Activated T-helper 1 cell treated with anti-CD3 and anti-CD28 coated beads, Interleukin-12 subunit alpha, Interleukin-12 subunit beta, Interleukin-2, Interleukin-4 antibody, amounts not matched to agents 30 ng/mL and 10 ng/mL and 1 ng/mL, durations not matched to agents 14 hours and 24 hours and 36 hours (primary cell): ENCODE measurements at regions not wholly inside any gene's neighbourhood (a gene's known extent, or its start where the extent isn't known, plus 50 kb on each side); places are given as distances from the start of the nearest gene placed in this dataset.
"Not testable (repeated sequence)": the region's sequence is repeated elsewhere in the genome, so short reads cannot be mapped to it uniquely, and the experiment has no call there.

Source experiments
- DNase-seq: peaks from one replicate; pipeline ENCODE4 v3.0.0; 2021; ENCODE audit warnings: low spot score
- H3K27ac Mint-ChIP-seq: one replicate; pipeline ENCODE4 v1.8.0; 2021; ENCODE audit warnings: mild to moderate bottlenecking, mixed read lengths
- H3K27me3 Mint-ChIP-seq: one replicate; pipeline ENCODE4 v1.8.0; 2022; ENCODE audit warnings: mild to moderate bottlenecking, moderate library complexity, mixed read lengths; ENCODE audit not compliant: insufficient read depth
- H3K36me3 Mint-ChIP-seq: one replicate; pipeline ENCODE4 v1.8.0; 2021; ENCODE audit warnings: low read depth, mixed read lengths
- H3K4me1 Mint-ChIP-seq: one replicate; pipeline ENCODE4 v1.8.0; 2021; ENCODE audit warnings: low read depth, mixed read lengths
- H3K4me3 Mint-ChIP-seq: one replicate; pipeline ENCODE4 v1.8.0; 2021; ENCODE audit warnings: mild to moderate bottlenecking, moderate library complexity, mixed read lengths
- H3K9me3 Mint-ChIP-seq: one replicate; pipeline ENCODE4 v1.8.0; 2021; ENCODE audit warnings: mixed read lengths
- intact Hi-C: fragments of 100-400 bp; cut with micrococcal nuclease; formaldehyde crosslinking; loops from one replicate; pipeline ENCODE4 v1.15.1; 2024

GRCh38 chr13:80897641-80898040, 556.7 kb upstream of the SPRY2 start:
- DNase-seq, H3K27me3 Mint-ChIP-seq, H3K4me1 Mint-ChIP-seq, intact Hi-C loops, H3K36me3 Mint-ChIP-seq, H3K27ac Mint-ChIP-seq, H3K4me3 Mint-ChIP-seq, H3K9me3 Mint-ChIP-seq: not testable (repeated sequence)

DNA sequence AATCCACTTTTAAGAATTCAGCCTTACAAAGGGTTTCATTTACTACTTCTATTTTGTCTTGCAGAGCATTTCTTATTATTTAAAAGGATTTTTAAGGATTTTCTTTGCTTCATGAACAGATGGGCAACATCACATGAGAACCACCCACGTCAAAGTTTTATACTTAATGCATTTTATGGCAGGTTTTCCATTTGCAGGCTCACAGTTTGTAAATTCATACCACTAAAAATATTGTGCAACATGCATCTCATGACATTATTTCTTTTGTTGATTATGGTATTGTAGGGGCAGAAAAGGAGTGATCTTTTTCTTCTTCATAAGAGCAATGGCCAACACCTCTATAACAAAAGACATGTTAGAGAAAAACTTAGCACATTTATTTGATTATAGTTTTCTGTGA, 554.0 kb upstream of the SPRY2 start:
- H3K36me3 Mint-ChIP-seq = no peaks in the 10 kb centered on the region
- intact Hi-C loops = no loop called here
- no peak overlapping the region for H3K27ac Mint-ChIP-seq
- H3K4me1 Mint-ChIP-seq = no peaks in the 10 kb centered on the region
- no peaks in the 10 kb centered on the region for H3K27me3 Mint-ChIP-seq
- no peak for DNase-seq
- H3K9me3 Mint-ChIP-seq = peaks cover 6% of the 10 kb centered on the region
- H3K4me3 Mint-ChIP-seq = no peak overlapping the region

GRCh38 chr13:80889829-80890228, 548.9 kb upstream of the SPRY2 start:
- no peak overlapping the region for H3K27ac Mint-ChIP-seq
- H3K4me3 Mint-ChIP-seq = no peak overlapping the region
- intact Hi-C loops = no loop called here
- no peak for DNase-seq
- no peaks in the 10 kb centered on the region for H3K4me1 Mint-ChIP-seq
- H3K27me3 Mint-ChIP-seq = no peaks in the 10 kb centered on the region
- H3K9me3 Mint-ChIP-seq = peaks cover 13% of the 10 kb centered on the region
- no peaks in the 10 kb centered on the region for H3K36me3 Mint-ChIP-seq

GRCh38 chr13:80888390-80888789, 547.5 kb upstream of the SPRY2 start:
- DNase-seq = no peak
- Mint-ChIP-seq H3K27me3 (no peaks in the 10 kb centered on the region), H3K4me3 (no peak overlapping the region), H3K4me1 (no peaks in the 10 kb centered on the region), H3K9me3 (peaks cover 13% of the 10 kb centered on the region), H3K36me3 (no peaks in the 10 kb centered on the region), H3K27ac (no peak overlapping the region)
- intact Hi-C loops = no loop called here

- H3K4me1 Mint-ChIP-seq = no peaks in the 10 kb centered on the region
- no peak for DNase-seq
- H3K27ac Mint-ChIP-seq = no peak overlapping the region
- no peaks in the 10 kb centered on the region for H3K36me3 Mint-ChIP-seq
- no peak overlapping the region for H3K4me3 Mint-ChIP-seq
- H3K27me3 Mint-ChIP-seq = no peaks in the 10 kb centered on the region
- peaks cover 13% of the 10 kb centered on the region for H3K9me3 Mint-ChIP-seq
- intact Hi-C loops = no loop called here
These were observed 543.3 kb upstream of the SPRY2 start for GRCh38 chr13:80884056-80884785.

GRCh38 chr13:80883545-80883944, 542.6 kb upstream of the SPRY2 start:
- Mint-ChIP-seq H3K9me3 (peaks cover 13% of the 10 kb centered on the region), H3K4me1 (no peaks in the 10 kb centered on the region), H3K36me3 (no peaks in the 10 kb centered on the region), H3K4me3 (no peak overlapping the region), H3K27me3 (no peaks in the 10 kb centered on the region), H3K27ac (no peak overlapping the region)
- no peak for DNase-seq
- intact Hi-C loops = no loop called here

- no peak for DNase-seq
- Mint-ChIP-seq H3K27me3 (no peaks in the 10 kb centered on the region), H3K4me1 (no peaks in the 10 kb centered on the region), H3K27ac (no peak overlapping the region), H3K4me3 (no peak overlapping the region), H3K36me3 (no peaks in the 10 kb centered on the region), H3K9me3 (peaks cover 6% of the 10 kb centered on the region)
- intact Hi-C loops = no loop called here
These were observed 541.1 kb upstream of the SPRY2 start for GRCh38 chr13:80881942-80882445.

- intact Hi-C loops = no loop called here
- no peak overlapping the region for H3K4me3 Mint-ChIP-seq
- H3K4me1 Mint-ChIP-seq = no peaks in the 10 kb centered on the region
- no peak for DNase-seq
- no peaks in the 10 kb centered on the region for H3K36me3 Mint-ChIP-seq
- no peaks in the 10 kb centered on the region for H3K27me3 Mint-ChIP-seq
- H3K27ac Mint-ChIP-seq = no peak overlapping the region
- peaks cover 6% of the 10 kb centered on the region for H3K9me3 Mint-ChIP-seq
These were observed 540.6 kb upstream of the SPRY2 start for GRCh38 chr13:80881495-80881894.

GRCh38 chr13:80881034-80881433, 540.1 kb upstream of the SPRY2 start:
- no peaks in the 10 kb centered on the region for H3K36me3 Mint-ChIP-seq
- no peaks in the 10 kb centered on the region for H3K27me3 Mint-ChIP-seq

DNA sequence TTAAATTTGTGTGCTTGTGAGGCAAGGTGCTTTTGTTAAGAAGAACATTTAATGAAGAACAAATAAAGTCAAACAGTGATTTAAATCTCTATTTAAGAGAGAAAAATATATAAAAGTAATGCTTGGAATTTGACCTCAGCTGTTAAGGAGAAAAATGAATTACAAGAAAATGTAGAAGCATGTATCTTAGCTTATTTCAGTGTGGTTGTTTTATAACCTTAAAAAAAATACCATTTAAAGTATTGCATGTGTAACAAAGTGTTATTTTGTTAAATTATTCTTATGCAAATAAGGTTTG, 537.0 kb upstream of the SPRY2 start:
- H3K9me3 Mint-ChIP-seq = no peaks in the 10 kb centered on the region
- H3K4me3 Mint-ChIP-seq = no peak overlapping the region
- intact Hi-C loops = no loop called here
- H3K4me1 Mint-ChIP-seq = no peaks in the 10 kb centered on the region
- no peak for DNase-seq
- H3K36me3 Mint-ChIP-seq = no peaks in the 10 kb centered on the region
- H3K27ac Mint-ChIP-seq = no peak overlapping the region
- no peaks in the 10 kb centered on the region for H3K27me3 Mint-ChIP-seq

More at GRCh38 chr13:80881034-80881433, 540.1 kb upstream of the SPRY2 start:
- no peak overlapping the region for H3K27ac Mint-ChIP-seq
- peaks cover 4% of the 10 kb centered on the region for H3K9me3 Mint-ChIP-seq
- intact Hi-C loops = no loop called here
- no peaks in the 10 kb centered on the region for H3K4me1 Mint-ChIP-seq
- H3K4me3 Mint-ChIP-seq = no peak overlapping the region
- no peak for DNase-seq

GRCh38 chr13:80877209-80877943, 536.5 kb upstream of the SPRY2 start:
- no peaks in the 10 kb centered on the region for H3K27me3 Mint-ChIP-seq
- no peak overlapping the region for H3K4me3 Mint-ChIP-seq
- DNase-seq = no peak
- no peak overlapping the region for H3K27ac Mint-ChIP-seq
- intact Hi-C loops = no loop called here
- H3K9me3 Mint-ChIP-seq = no peaks in the 10 kb centered on the region
- H3K4me1 Mint-ChIP-seq = no peaks in the 10 kb centered on the region
- H3K36me3 Mint-ChIP-seq = no peaks in the 10 kb centered on the region

- Mint-ChIP-seq H3K36me3 (no peaks in the 10 kb centered on the region), H3K4me3 (no peak overlapping the region), H3K27me3 (no peaks in the 10 kb centered on the region), H3K4me1 (no peaks in the 10 kb centered on the region), H3K27ac (no peak overlapping the region), H3K9me3 (no peaks in the 10 kb centered on the region)
- intact Hi-C loops = no loop called here
- DNase-seq = no peak
These were observed 532.7 kb upstream of the SPRY2 start for GRCh38 chr13:80873589-80873988.

DNA sequence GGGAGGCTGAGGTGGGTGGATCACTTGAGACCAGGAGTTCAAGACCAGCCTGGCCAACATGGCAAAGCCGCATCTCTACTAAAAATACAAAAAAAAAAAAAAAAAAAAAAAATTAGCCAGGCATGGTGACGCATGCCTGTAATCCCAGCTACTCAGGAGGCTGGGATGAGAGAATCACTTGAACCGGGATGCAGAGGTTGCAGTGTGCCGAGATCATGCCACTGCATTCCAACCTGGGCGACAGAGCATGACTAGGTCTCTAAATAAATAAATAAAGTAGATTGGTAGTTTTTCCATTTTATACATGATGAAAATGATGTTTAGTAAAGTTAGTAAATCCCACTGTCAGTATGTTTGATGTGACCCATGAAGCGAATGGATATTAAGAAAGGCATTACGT, 531.0 kb upstream of the SPRY2 start:
- H3K27me3 Mint-ChIP-seq, H3K36me3 Mint-ChIP-seq, DNase-seq, H3K9me3 Mint-ChIP-seq, H3K27ac Mint-ChIP-seq, H3K4me3 Mint-ChIP-seq, intact Hi-C loops, H3K4me1 Mint-ChIP-seq: not testable (repeated sequence)
